ENCODE measurements at regions not wholly inside any gene's neighbourhood (a gene's known extent, or its start where the extent isn't known, plus 50 kb on each side); places are given as distances from the start of the nearest gene placed in this dataset.

- POLR2A ChIA-PET (ENCODE audit: unreplicated experiment) = no interaction called here
These were observed 338.2 kb downstream of the UQCRFS1 start for GRCh38 chr19:28874742-28875141.

DNA sequence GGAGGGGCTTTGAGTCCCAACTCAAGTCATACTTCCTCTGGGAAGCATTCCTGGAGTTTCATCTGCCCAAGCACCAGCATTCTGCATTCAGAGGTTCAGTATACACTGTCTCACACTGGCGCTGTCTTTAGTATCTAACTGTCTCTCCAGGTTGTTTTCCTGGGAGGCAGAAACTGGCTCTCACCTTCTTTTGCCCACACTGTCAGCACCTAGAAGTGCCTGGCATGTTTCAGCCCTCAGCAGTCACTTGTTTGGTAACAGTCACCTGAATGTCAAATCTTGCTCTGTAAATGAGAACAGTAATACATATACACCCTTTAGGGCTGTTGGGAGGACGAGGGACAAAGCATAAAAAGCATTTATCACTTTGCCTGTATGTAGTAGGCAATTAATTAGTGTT is 339.6 kb downstream of the UQCRFS1 start:
- ChIA-PET POLR2A (ENCODE audit: unreplicated experiment) (no interaction called here), CTCF (no interaction called here)
- no peaks in the 10 kb centered on the region for H3K79me2 ChIP-seq (ENCODE audit: low read depth)

More at GRCh38 chr19:28874742-28875141, 338.2 kb downstream of the UQCRFS1 start:
- Histone ChIP-seq H3K9me3 (ENCODE audit: insufficient read depth, low read depth) (no peaks in the 10 kb centered on the region), H2AFZ (no peak overlapping the region), H3K4me2 (no peak overlapping the region), H3K27me3 (ENCODE audit: insufficient read depth, low read depth) (peaks cover 63% of the 10 kb centered on the region), H3K79me2 (ENCODE audit: low read depth) (no peaks in the 10 kb centered on the region), H3K4me1 (replicated peaks; ENCODE audit: insufficient read depth) (no peaks in the 10 kb centered on the region), H3K36me3 (ENCODE audit: low read depth) (no peaks in the 10 kb centered on the region), H3K4me3 (no peak overlapping the region), H3F3A (ENCODE audit: insufficient read depth, low read depth) (no peaks in the 10 kb centered on the region), H3K27ac (no peak overlapping the region), H3K9me2 (ENCODE audit: insufficient read depth) (no peaks in the 10 kb centered on the region), H4K20me1 (ENCODE audit: insufficient read depth) (no peaks in the 10 kb centered on the region; the same call in 1 of the 2 replicates)
- no TSS peak for BruUV-seq (replicated peaks)
- no peak for TF ChIP-seq EZH2 (IDR thresholded peaks at IDR 0.05; ENCODE audit: low read depth)
- TF ChIP-seq, protein P1, sequence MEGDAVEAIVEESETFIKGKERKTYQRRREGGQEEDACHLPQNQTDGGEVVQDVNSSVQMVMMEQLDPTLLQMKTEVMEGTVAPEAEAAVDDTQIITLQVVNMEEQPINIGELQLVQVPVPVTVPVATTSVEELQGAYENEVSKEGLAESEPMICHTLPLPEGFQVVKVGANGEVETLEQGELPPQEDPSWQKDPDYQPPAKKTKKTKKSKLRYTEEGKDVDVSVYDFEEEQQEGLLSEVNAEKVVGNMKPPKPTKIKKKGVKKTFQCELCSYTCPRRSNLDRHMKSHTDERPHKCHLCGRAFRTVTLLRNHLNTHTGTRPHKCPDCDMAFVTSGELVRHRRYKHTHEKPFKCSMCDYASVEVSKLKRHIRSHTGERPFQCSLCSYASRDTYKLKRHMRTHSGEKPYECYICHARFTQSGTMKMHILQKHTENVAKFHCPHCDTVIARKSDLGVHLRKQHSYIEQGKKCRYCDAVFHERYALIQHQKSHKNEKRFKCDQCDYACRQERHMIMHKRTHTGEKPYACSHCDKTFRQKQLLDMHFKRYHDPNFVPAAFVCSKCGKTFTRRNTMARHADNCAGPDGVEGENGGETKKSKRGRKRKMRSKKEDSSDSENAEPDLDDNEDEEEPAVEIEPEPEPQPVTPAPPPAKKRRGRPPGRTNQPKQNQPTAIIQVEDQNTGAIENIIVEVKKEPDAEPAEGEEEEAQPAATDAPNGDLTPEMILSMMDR (conservative IDR thresholded peaks at IDR 0.05) = no peak
- CTCF ChIA-PET = no interaction called here
- intact Hi-C loops (cut with micrococcal nuclease; ENCODE audit: unreplicated experiment) = loop anchor here (5.0 to 10.0 kb wide), 3 partner anchors 140 to 910 kb away; no protein-coding TSS in a partner anchor
- DNase-seq = no peak

GRCh38 chr19:28871099-28871725 is 341.7 kb downstream of the UQCRFS1 start:
- BruUV-seq (replicated peaks) = no TSS peak
- Histone ChIP-seq H3K79me2 (ENCODE audit: low read depth) (no peaks in the 10 kb centered on the region), H3K9me2 (ENCODE audit: insufficient read depth) (no peaks in the 10 kb centered on the region), H3K9me3 (ENCODE audit: insufficient read depth, low read depth) (no peaks in the 10 kb centered on the region), H4K20me1 (ENCODE audit: insufficient read depth) (no peaks in the 10 kb centered on the region; the same call in 1 of the 2 replicates), H2AFZ (no peak overlapping the region), H3K36me3 (ENCODE audit: low read depth) (no peaks in the 10 kb centered on the region), H3F3A (ENCODE audit: insufficient read depth, low read depth) (no peaks in the 10 kb centered on the region), H3K4me2 (no peak overlapping the region), H3K27me3 (ENCODE audit: insufficient read depth, low read depth) (peaks cover 74% of the 10 kb centered on the region), H3K4me1 (replicated peaks; ENCODE audit: insufficient read depth) (no peaks in the 10 kb centered on the region), H3K4me3 (no peak overlapping the region), H3K27ac (no peak overlapping the region)
- DNase-seq = no peak
- no peak for TF ChIP-seq EZH2 (IDR thresholded peaks at IDR 0.05; ENCODE audit: low read depth)
- intact Hi-C loops (cut with micrococcal nuclease; ENCODE audit: unreplicated experiment) = loop anchor here (10.0 kb wide), 2 partner anchors 136 to 906 kb away; no protein-coding TSS in a partner anchor
- ChIA-PET CTCF (no interaction called here), POLR2A (ENCODE audit: unreplicated experiment) (no interaction called here)

More for the DNA sequence above, 339.6 kb downstream of the UQCRFS1 start:
- no peak overlapping the region for H3K27ac ChIP-seq
- no peaks in the 10 kb centered on the region; the same call in 1 of the 2 replicates for H4K20me1 ChIP-seq (ENCODE audit: insufficient read depth)
- H3K36me3 ChIP-seq (ENCODE audit: low read depth) = no peaks in the 10 kb centered on the region
- BruUV-seq (replicated peaks) = no TSS peak
- no peak for DNase-seq
- no peaks in the 10 kb centered on the region for H3K9me2 ChIP-seq (ENCODE audit: insufficient read depth)
- no peak overlapping the region for H2AFZ ChIP-seq
- peaks cover 74% of the 10 kb centered on the region for H3K27me3 ChIP-seq (ENCODE audit: insufficient read depth, low read depth)
- no peaks in the 10 kb centered on the region for H3K9me3 ChIP-seq (ENCODE audit: insufficient read depth, low read depth)
- intact Hi-C loops (cut with micrococcal nuclease; ENCODE audit: unreplicated experiment) = loop anchor here (10.0 kb wide), 2 partner anchors 138 to 908 kb away; no protein-coding TSS in a partner anchor
- H3K4me2 ChIP-seq = no peak overlapping the region
- TF ChIP-seq, protein P1 (conservative IDR thresholded peaks at IDR 0.05) = no peak
- no peak for TF ChIP-seq EZH2 (IDR thresholded peaks at IDR 0.05; ENCODE audit: low read depth)
- no peaks in the 10 kb centered on the region for H3K4me1 ChIP-seq (replicated peaks; ENCODE audit: insufficient read depth)
- no peak overlapping the region for H3K4me3 ChIP-seq
- no peaks in the 10 kb centered on the region for H3F3A ChIP-seq (ENCODE audit: insufficient read depth, low read depth)

Measured in PC-9 (cell line).